ENCODE measurements at regions not wholly inside any gene's neighbourhood (a gene's known extent, or its start where the extent isn't known, plus 50 kb on each side); places are given as distances from the start of the nearest gene placed in this dataset.

GRCh38 chr7:114364151-114364550, 50.5 kb upstream of the FOXP2 start:
- Histone ChIP-seq H3K4me2 (ENCODE audit: low read depth, low read length, poor library complexity, severe bottlenecking) (no peak overlapping the region), H4K20me1 (ENCODE audit: insufficient read depth, low read depth, low read length) (no peaks in the 10 kb centered on the region), H3K36me3 (ENCODE audit: insufficient read depth, low read length) (no peaks in the 10 kb centered on the region), H2AFZ (ENCODE audit: low read length) (no peak overlapping the region), H3K27me3 (ENCODE audit: low read length) (no peaks in the 10 kb centered on the region), H3K27ac (ENCODE audit: low read length) (no peak overlapping the region), H3K4me1 (ENCODE audit: low read length) (no peaks in the 10 kb centered on the region), H3K4me3 (ENCODE audit: low read length) (no peak overlapping the region), H3K9me3 (ENCODE audit: low read length) (peaks cover 14% of the 10 kb centered on the region), H3K9ac (ENCODE audit: low read length) (no peak overlapping the region), H3K9me2 (replicated peaks; ENCODE audit: insufficient read depth, low read length) (no peaks in the 10 kb centered on the region), H3K79me2 (ENCODE audit: low read length) (no peaks in the 10 kb centered on the region)
- DNase-seq = no peak

DNA sequence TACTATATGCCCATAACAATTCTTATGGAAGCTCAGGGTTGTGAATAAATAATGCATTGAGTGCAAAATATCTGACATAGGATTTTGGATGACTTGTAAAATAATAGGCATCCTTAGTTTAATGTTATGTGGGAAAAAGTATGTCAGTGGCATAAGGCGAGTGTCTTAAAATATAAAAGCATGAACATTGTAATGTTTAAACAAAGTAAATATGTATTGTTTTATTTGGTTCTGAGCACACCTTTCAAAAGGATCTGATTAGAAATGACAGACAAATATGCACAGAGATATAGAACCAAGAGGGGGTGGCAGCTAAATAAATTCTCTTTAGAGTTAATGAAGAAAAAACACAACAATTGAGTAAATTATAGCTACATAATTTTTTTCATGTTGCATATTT, 51.3 kb upstream of the FOXP2 start:
- H3K4me2 ChIP-seq (ENCODE audit: low read depth, low read length, poor library complexity, severe bottlenecking) = no peak overlapping the region
- H3K9me2 ChIP-seq (replicated peaks; ENCODE audit: insufficient read depth, low read length) = no peaks in the 10 kb centered on the region
- no peaks in the 10 kb centered on the region for H3K36me3 ChIP-seq (ENCODE audit: insufficient read depth, low read length)
- H3K9ac ChIP-seq (ENCODE audit: low read length) = no peak overlapping the region
- no peak for DNase-seq
- no peaks in the 10 kb centered on the region for H4K20me1 ChIP-seq (ENCODE audit: insufficient read depth, low read depth, low read length)
- H3K79me2 ChIP-seq (ENCODE audit: low read length) = no peaks in the 10 kb centered on the region
- H3K27ac ChIP-seq (ENCODE audit: low read length) = no peak overlapping the region
- H3K4me1 ChIP-seq (ENCODE audit: low read length) = no peaks in the 10 kb centered on the region
- H2AFZ ChIP-seq (ENCODE audit: low read length) = no peak overlapping the region
- H3K4me3 ChIP-seq (ENCODE audit: low read length) = no peak overlapping the region
- peaks cover 16% of the 10 kb centered on the region for H3K9me3 ChIP-seq (ENCODE audit: low read length)
- H3K27me3 ChIP-seq (ENCODE audit: low read length) = no peaks in the 10 kb centered on the region

DNA sequence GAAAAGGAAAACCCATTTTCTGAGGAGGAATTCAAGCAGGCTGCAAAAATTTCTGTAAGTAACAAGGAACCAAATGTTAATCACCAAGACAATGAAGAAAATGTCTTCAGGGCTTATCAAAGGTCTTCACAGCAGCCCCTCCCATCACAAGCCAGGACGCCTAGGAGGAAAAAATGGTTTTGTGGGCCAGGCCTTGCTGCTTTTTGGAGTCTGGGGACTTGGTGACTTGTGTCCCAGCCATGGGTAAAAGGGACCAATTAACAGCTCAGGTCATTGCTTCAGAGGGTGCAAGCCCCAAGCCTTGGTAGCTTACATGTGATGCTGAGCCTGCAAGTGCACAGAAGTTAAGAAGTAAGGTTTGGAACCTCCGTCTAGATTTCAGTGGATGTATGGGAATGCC, 55.7 kb upstream of the FOXP2 start:
- Histone ChIP-seq H3K27ac (ENCODE audit: low read length) (no peak overlapping the region), H3K9me3 (ENCODE audit: low read length) (peaks cover 26% of the 10 kb centered on the region), H3K36me3 (ENCODE audit: insufficient read depth, low read length) (no peaks in the 10 kb centered on the region), H3K9me2 (replicated peaks; ENCODE audit: insufficient read depth, low read length) (no peaks in the 10 kb centered on the region), H3K4me1 (ENCODE audit: low read length) (no peaks in the 10 kb centered on the region), H4K20me1 (ENCODE audit: insufficient read depth, low read depth, low read length) (no peaks in the 10 kb centered on the region), H3K27me3 (ENCODE audit: low read length) (no peaks in the 10 kb centered on the region), H3K9ac (ENCODE audit: low read length) (no peak overlapping the region), H2AFZ (ENCODE audit: low read length) (no peak overlapping the region), H3K4me2 (ENCODE audit: low read depth, low read length, poor library complexity, severe bottlenecking) (no peak overlapping the region), H3K79me2 (ENCODE audit: low read length) (no peaks in the 10 kb centered on the region), H3K4me3 (ENCODE audit: low read length) (no peak overlapping the region)
- DNase-seq = no peak

DNA sequence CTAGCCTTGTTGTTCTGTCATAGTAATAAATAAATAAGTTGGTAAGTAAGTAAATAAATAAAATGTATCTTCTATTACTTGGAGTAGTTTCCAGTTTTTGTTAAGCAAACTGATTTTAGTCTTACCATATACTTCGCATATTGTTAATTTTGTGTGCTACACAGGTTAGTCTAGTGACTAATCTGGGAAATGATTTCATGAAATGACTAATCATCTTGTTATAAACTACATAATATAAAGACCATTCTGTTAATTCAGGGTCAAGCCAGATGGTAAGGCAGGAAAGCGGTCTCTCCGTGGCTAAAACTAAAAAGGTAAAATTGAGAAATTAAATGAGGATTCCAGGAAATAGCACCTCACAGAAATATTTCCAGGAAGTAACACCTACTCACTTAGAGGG, 58.5 kb upstream of the FOXP2 start:
- H3K27ac ChIP-seq (ENCODE audit: low read length) = no peak overlapping the region
- DNase-seq = no peak
- H3K9ac ChIP-seq (ENCODE audit: low read length) = no peak overlapping the region
- no peak overlapping the region for H2AFZ ChIP-seq (ENCODE audit: low read length)
- no peaks in the 10 kb centered on the region for H3K9me2 ChIP-seq (replicated peaks; ENCODE audit: insufficient read depth, low read length)
- no peak overlapping the region for H3K4me3 ChIP-seq (ENCODE audit: low read length)
- no peaks in the 10 kb centered on the region for H3K4me1 ChIP-seq (ENCODE audit: low read length)
- H3K36me3 ChIP-seq (ENCODE audit: insufficient read depth, low read length) = no peaks in the 10 kb centered on the region
- H3K79me2 ChIP-seq (ENCODE audit: low read length) = no peaks in the 10 kb centered on the region
- peaks cover 25% of the 10 kb centered on the region for H3K9me3 ChIP-seq (ENCODE audit: low read length)
- no peaks in the 10 kb centered on the region for H4K20me1 ChIP-seq (ENCODE audit: insufficient read depth, low read depth, low read length)
- no peaks in the 10 kb centered on the region for H3K27me3 ChIP-seq (ENCODE audit: low read length)
- no peak overlapping the region for H3K4me2 ChIP-seq (ENCODE audit: low read depth, low read length, poor library complexity, severe bottlenecking)

DNA sequence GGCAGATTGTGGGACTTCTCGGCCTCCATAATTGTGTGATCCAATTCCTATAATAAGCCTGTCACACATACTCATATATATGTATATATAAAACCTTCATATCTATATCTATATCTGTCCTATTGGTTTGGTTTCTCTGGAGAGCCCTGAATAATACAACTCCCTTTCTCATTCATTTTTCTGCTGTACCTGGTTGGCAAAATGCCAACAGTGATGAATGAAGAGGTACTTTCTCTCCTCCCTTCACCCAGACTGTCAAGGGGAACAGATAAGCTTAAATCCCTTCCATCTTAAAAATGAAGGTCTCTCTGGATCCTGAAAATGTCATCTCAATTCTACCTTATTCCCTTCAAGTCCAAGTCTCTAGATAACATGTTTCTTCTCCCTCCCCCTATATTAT, 60.3 kb upstream of the FOXP2 start:
- Histone ChIP-seq H4K20me1 (ENCODE audit: insufficient read depth, low read depth, low read length) (no peaks in the 10 kb centered on the region), H3K9me3 (ENCODE audit: low read length) (peaks cover 22% of the 10 kb centered on the region), H3K4me3 (ENCODE audit: low read length) (no peak overlapping the region), H3K9ac (ENCODE audit: low read length) (no peak overlapping the region), H3K36me3 (ENCODE audit: insufficient read depth, low read length) (no peaks in the 10 kb centered on the region), H3K4me2 (ENCODE audit: low read depth, low read length, poor library complexity, severe bottlenecking) (no peak overlapping the region), H3K27ac (ENCODE audit: low read length) (no peak overlapping the region), H2AFZ (ENCODE audit: low read length) (no peak overlapping the region), H3K79me2 (ENCODE audit: low read length) (no peaks in the 10 kb centered on the region), H3K9me2 (replicated peaks; ENCODE audit: insufficient read depth, low read length) (no peaks in the 10 kb centered on the region), H3K27me3 (ENCODE audit: low read length) (no peaks in the 10 kb centered on the region), H3K4me1 (ENCODE audit: low read length) (no peaks in the 10 kb centered on the region)
- no peak for DNase-seq

- H3K4me2 ChIP-seq (ENCODE audit: low read depth, low read length, poor library complexity, severe bottlenecking) = no peak overlapping the region
- no peak for DNase-seq
- no peaks in the 10 kb centered on the region for H3K27me3 ChIP-seq (ENCODE audit: low read length)
- no peaks in the 10 kb centered on the region for H3K79me2 ChIP-seq (ENCODE audit: low read length)
- H3K9me2 ChIP-seq (replicated peaks; ENCODE audit: insufficient read depth, low read length) = no peaks in the 10 kb centered on the region
- peaks cover 22% of the 10 kb centered on the region for H3K9me3 ChIP-seq (ENCODE audit: low read length)
- no peak overlapping the region for H3K27ac ChIP-seq (ENCODE audit: low read length)
- H3K4me3 ChIP-seq (ENCODE audit: low read length) = no peak overlapping the region
- H2AFZ ChIP-seq (ENCODE audit: low read length) = no peak overlapping the region
- no peak overlapping the region for H3K9ac ChIP-seq (ENCODE audit: low read length)
- no peaks in the 10 kb centered on the region for H3K36me3 ChIP-seq (ENCODE audit: insufficient read depth, low read length)
- no peaks in the 10 kb centered on the region for H3K4me1 ChIP-seq (ENCODE audit: low read length)
- no peaks in the 10 kb centered on the region for H4K20me1 ChIP-seq (ENCODE audit: insufficient read depth, low read depth, low read length)
Observed at GRCh38 chr7:114345494-114345893, 69.1 kb upstream of the FOXP2 start.

DNA sequence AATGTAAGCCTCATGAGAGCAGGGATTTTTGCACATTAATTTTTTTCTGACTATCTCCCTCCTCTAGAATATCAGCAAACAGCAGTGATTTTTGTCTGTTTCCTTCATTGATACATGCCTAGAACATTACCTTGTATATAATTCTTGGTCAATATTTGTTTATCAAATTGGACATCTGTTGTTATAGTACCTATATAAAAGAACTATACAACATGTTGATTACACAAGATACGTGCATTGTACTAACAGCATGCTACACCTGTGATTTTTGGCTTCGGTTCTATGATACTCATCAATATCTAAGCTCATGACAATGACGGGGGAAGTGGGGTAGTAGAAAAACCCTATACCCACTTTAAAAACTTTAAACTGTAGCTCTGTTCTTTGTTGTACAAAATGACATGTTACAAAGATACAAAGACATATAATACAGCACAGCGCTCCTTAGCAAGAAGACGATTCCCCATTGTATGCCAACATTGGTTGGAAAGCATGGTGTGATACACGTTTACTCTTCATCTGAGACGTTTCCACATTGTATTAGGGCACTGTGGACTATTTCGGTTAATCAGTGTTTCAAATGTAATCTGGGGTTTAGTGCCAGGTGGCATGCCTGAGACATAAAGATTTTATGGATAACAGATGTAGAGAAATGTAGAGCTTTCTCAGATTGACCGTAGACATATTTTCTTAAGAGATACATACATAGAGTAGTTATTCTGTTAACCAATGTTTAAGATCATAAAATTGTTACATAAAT, 70.5 kb upstream of the FOXP2 start:
- Histone ChIP-seq H3K27me3 (ENCODE audit: low read length) (no peaks in the 10 kb centered on the region), H3K27ac (ENCODE audit: low read length) (no peak overlapping the region), H3K79me2 (ENCODE audit: low read length) (no peaks in the 10 kb centered on the region), H4K20me1 (ENCODE audit: insufficient read depth, low read depth, low read length) (no peaks in the 10 kb centered on the region), H3K9me2 (replicated peaks; ENCODE audit: insufficient read depth, low read length) (no peaks in the 10 kb centered on the region), H2AFZ (ENCODE audit: low read length) (no peak overlapping the region), H3K4me1 (ENCODE audit: low read length) (no peaks in the 10 kb centered on the region), H3K4me3 (ENCODE audit: low read length) (no peak overlapping the region), H3K9ac (ENCODE audit: low read length) (no peak overlapping the region), H3K4me2 (ENCODE audit: low read depth, low read length, poor library complexity, severe bottlenecking) (no peak overlapping the region), H3K36me3 (ENCODE audit: insufficient read depth, low read length) (no peaks in the 10 kb centered on the region), H3K9me3 (ENCODE audit: low read length) (peaks cover 27% of the 10 kb centered on the region)
- no peak for DNase-seq

GRCh38 chr7:114342431-114343179, 72.0 kb upstream of the FOXP2 start:
- H3K9me2 ChIP-seq (replicated peaks; ENCODE audit: insufficient read depth, low read length) = no peaks in the 10 kb centered on the region
- H4K20me1 ChIP-seq (ENCODE audit: insufficient read depth, low read depth, low read length) = no peaks in the 10 kb centered on the region
- no peak for DNase-seq
- H3K36me3 ChIP-seq (ENCODE audit: insufficient read depth, low read length) = no peaks in the 10 kb centered on the region
- no peak overlapping the region for H3K4me3 ChIP-seq (ENCODE audit: low read length)
- peaks cover 20% of the 10 kb centered on the region for H3K9me3 ChIP-seq (ENCODE audit: low read length)
- H3K9ac ChIP-seq (ENCODE audit: low read length) = no peak overlapping the region
- H2AFZ ChIP-seq (ENCODE audit: low read length) = no peak overlapping the region
- no peaks in the 10 kb centered on the region for H3K27me3 ChIP-seq (ENCODE audit: low read length)
- H3K27ac ChIP-seq (ENCODE audit: low read length) = no peak overlapping the region
- no peak overlapping the region for H3K4me2 ChIP-seq (ENCODE audit: low read depth, low read length, poor library complexity, severe bottlenecking)
- no peaks in the 10 kb centered on the region for H3K79me2 ChIP-seq (ENCODE audit: low read length)
- H3K4me1 ChIP-seq (ENCODE audit: low read length) = no peaks in the 10 kb centered on the region
